Fibroblast of villous mesenchyme (primary cell): ENCODE measurements at regions not wholly inside any gene's neighbourhood (a gene's known extent, or its start where the extent isn't known, plus 50 kb on each side); places are given as distances from the start of the nearest gene placed in this dataset.

Experiments used
- DNase-seq: peaks from one replicate; pipeline ENCODE4 v3.0.0-alpha.2; 2010; ENCODE audit warnings: low read depth
- H3K4me3 ChIP-seq: 2 replicates; pipeline ENCODE4 v1.5.1; 2011; ENCODE audit warnings: low read depth, mild to moderate bottlenecking, low read length
- TF ChIP-seq, protein P1 (sequence below): IDR thresholded peaks from 2 replicates; pipeline ENCODE4 v1.5.1; 2012; ENCODE audit warnings: low read depth, mild to moderate bottlenecking, low read length; ENCODE audit not compliant: insufficient read depth

DNA sequence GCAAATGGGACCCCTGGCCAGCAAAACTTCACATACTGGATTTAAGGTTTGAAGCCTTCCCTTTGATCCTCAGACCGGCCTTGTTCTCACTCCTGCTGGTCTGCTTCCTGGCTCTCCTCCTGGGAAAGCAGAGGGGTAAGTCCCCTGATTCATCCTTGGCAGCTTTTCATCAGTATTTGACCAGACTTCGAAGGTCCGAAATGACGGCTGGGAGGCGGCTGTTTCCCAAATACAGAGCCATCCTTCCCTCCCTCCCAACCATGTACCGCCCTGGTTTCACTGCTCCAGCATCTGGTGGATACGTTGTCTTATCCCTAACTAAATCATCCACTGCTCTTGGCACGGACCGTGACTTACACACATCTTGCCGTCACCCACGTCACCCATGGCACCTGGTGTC is 265.5 kb downstream of the BCOR start:
- H3K4me3 ChIP-seq, result no peak overlapping the region
- DNase-seq, result no peak
- TF ChIP-seq, protein P1, sequence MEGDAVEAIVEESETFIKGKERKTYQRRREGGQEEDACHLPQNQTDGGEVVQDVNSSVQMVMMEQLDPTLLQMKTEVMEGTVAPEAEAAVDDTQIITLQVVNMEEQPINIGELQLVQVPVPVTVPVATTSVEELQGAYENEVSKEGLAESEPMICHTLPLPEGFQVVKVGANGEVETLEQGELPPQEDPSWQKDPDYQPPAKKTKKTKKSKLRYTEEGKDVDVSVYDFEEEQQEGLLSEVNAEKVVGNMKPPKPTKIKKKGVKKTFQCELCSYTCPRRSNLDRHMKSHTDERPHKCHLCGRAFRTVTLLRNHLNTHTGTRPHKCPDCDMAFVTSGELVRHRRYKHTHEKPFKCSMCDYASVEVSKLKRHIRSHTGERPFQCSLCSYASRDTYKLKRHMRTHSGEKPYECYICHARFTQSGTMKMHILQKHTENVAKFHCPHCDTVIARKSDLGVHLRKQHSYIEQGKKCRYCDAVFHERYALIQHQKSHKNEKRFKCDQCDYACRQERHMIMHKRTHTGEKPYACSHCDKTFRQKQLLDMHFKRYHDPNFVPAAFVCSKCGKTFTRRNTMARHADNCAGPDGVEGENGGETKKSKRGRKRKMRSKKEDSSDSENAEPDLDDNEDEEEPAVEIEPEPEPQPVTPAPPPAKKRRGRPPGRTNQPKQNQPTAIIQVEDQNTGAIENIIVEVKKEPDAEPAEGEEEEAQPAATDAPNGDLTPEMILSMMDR, result no peak

DNA sequence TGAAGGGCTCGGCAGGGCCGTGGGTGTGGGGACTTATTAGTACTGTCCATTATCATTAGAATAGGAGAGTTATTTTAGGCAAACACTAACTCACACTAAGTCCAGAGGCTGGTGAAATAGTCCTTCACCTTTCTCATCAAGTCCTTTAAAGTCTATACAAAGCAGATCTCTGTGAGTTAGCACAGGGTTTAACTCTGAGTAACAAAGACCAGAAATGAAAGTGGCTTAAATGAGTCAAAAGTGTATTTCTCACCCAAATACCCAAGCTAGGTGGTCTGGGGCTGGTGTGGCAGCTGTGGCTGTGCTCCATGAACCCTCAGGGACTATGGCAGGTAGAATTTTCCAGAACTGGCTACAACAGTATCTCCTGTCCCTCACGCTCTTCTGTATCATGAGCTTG is 263.2 kb downstream of the BCOR start:
- no peak for DNase-seq
- TF ChIP-seq, protein P1, result no peak
- H3K4me3 ChIP-seq, result no peak overlapping the region

DNA sequence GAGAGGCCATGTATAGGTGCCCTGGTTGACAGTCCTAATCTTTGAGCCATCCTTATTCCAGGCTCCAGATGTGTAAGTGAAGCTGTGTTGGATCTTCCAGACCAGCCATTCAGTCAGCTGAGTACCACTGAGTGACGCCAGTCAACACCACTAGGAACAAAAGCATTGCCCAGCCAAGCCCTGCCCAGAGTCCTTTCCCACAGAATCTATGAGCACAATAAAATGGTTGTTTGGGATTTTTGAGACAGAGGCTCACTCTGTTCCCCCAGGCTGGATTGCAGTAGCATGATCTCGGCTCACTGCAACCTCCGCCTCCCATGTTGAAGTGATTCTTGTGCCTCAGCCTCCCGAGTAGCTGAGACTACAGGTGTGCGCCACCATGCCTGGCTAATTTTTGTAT is 262.5 kb downstream of the BCOR start:
- DNase-seq, result no peak

DNA sequence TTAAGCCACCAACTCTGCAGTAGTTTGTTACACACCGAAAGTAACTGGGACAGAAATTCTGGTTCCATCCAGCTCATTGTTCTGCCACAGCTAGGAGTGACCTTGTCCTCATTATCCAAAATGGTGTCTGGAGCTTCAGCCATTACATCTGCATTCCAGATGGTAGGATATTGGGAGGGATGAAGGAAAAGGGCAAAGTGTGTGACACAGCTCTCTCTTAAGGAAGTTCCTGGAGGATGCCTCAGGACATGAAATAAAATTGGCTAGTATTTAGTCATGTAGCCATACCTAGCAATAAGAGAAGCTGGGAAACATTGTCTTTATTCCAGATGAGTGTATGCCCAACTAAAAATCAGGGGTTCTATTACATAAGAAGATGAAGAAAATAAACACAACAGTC is 262.0 kb downstream of the BCOR start:
- TF ChIP-seq, protein P1, result no peak
- DNase-seq, result no peak
- no peak overlapping the region for H3K4me3 ChIP-seq

More for the DNA sequence above, 262.5 kb downstream of the BCOR start:
- H3K4me3 ChIP-seq, result no peak overlapping the region
- TF ChIP-seq, protein P1, result no peak

DNA sequence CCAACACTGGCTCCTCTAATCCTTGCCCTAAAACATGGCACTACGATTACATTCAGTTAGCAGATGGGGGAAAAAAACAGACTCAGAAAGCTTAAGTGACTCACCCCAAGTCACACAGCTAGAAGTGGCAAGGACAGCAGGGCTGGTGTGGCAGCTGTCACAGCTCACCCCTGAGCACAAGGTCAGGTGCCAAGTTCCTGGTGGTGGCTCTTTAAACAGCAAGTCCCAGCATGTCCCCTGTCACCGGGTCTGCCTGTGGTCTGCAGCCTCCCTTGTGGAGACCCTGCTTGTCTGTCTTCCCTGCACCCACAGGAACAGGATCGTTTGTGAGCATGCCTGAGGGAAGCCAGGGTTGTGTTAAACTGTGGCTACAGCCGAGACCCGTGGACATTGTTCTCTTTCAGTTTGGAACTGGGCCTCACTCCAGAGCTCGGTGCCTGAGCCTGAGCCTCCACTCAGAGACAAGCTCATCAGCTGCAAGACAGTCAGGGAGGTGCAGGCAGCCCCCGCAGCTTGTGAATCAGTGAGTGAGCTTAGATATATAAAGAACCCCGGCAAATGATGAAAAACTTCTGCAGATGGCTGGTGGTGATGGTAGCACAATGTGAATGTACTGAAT is 260.8 kb downstream of the BCOR start:
- no peak for DNase-seq
- TF ChIP-seq, protein P1, result no peak
- H3K4me3 ChIP-seq, result no peak overlapping the region

DNA sequence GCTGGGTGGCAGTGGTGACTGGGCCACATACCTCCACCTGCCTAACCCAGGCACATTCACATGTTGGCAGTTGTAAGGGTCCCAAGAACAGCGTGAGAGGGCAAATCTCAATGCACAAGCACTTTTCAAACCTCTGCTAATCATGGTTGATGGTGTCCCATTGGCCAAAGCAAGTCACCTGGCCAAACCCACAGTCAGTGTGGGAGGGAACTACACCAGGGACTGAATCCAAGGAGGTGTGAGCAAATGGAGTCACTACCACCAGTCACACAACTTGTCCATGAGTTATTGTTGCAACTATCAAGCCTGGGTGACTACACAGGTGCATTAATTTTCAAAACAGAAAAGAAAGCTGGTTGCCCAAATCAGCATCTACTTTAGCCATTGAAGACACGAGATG is 260.1 kb downstream of the BCOR start:
- DNase-seq, result no peak
- no peak overlapping the region for H3K4me3 ChIP-seq
- TF ChIP-seq, protein P1, result no peak

DNA sequence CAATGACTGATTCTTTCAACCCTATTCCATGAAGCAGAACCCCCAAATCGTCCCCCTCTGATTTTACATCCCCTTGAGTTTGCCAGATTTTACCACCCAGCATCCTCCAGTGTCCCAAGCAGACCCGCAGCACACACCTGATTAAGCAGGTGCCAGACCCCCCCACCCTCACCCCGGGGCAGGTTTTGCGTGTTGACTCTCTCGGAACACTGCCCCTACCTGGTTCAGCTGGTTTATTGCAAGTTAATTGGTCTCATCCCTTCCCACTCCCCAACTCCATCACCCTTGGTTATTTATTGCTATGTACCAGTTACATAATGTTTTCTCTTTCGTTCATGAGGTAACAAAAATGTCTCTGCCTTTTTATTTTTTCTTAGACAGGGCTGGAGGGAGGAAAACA is 258.4 kb downstream of the BCOR start:
- H3K4me3 ChIP-seq, result no peak overlapping the region
- TF ChIP-seq, protein P1, result no peak
- DNase-seq, result no peak
